ENCODE measurements at regions not wholly inside any gene's neighbourhood (a gene's known extent, or its start where the extent isn't known, plus 50 kb on each side); places are given as distances from the start of the nearest gene placed in this dataset.

DNA sequence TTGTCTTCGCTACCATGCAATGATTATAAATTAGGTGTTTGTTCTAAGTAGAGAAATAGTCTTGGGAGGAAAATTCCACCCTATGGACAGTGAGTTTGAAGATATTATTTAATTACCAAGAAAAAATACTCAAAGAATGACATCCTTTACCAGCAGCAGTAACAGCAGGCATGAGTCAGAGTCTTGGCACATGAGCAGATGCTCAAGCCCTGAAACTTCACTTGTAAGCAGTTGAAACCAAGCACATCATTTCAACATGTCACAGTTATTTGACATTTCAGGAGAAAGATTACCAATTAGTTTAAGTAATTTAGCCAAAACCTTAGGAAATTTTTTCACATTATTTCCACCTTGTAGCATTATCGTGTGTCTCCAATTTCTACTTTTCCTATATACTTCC, 99.2 kb downstream of the C12orf50 start:
- Mint-ChIP-seq H3K4me1 (ENCODE audit: low read depth) (no peaks in the 10 kb centered on the region), H3K27me3 (peaks cover 1% of the 10 kb centered on the region), H3K27ac (no peak overlapping the region), H3K36me3 (ENCODE audit: low read depth) (no peaks in the 10 kb centered on the region), H3K9me3 (no peaks in the 10 kb centered on the region), H3K4me3 (no peak overlapping the region)
- POLR2A ChIA-PET = no interaction called here
- CTCF ChIA-PET = no interaction called here
- TF ChIP-seq, protein P1, sequence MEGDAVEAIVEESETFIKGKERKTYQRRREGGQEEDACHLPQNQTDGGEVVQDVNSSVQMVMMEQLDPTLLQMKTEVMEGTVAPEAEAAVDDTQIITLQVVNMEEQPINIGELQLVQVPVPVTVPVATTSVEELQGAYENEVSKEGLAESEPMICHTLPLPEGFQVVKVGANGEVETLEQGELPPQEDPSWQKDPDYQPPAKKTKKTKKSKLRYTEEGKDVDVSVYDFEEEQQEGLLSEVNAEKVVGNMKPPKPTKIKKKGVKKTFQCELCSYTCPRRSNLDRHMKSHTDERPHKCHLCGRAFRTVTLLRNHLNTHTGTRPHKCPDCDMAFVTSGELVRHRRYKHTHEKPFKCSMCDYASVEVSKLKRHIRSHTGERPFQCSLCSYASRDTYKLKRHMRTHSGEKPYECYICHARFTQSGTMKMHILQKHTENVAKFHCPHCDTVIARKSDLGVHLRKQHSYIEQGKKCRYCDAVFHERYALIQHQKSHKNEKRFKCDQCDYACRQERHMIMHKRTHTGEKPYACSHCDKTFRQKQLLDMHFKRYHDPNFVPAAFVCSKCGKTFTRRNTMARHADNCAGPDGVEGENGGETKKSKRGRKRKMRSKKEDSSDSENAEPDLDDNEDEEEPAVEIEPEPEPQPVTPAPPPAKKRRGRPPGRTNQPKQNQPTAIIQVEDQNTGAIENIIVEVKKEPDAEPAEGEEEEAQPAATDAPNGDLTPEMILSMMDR (IDR thresholded peaks at IDR 0.05) = no peak
- intact Hi-C loops (cut with micrococcal nuclease) = no loop called here
- DNase-seq (no peak), ATAC-seq (no peak)

- intact Hi-C loops (cut with micrococcal nuclease) = no loop called here
- H3K27me3 Mint-ChIP-seq = no peaks in the 10 kb centered on the region
- H3K27ac Mint-ChIP-seq = no peak overlapping the region
- H3K4me1 Mint-ChIP-seq (ENCODE audit: low read depth) = no peaks in the 10 kb centered on the region
- no peak overlapping the region for H3K4me3 Mint-ChIP-seq
- ChIA-PET POLR2A (no interaction called here), CTCF (no interaction called here)
- H3K36me3 Mint-ChIP-seq (ENCODE audit: low read depth) = no peaks in the 10 kb centered on the region
- no peaks in the 10 kb centered on the region for H3K9me3 Mint-ChIP-seq
- TF ChIP-seq, protein P1 (IDR thresholded peaks at IDR 0.05) = no peak
- no peak for DNase-seq
- ATAC-seq = no peak
These were observed 99.9 kb downstream of the C12orf50 start for GRCh38 chr12:87929346-87929745.

GRCh38 chr12:87928031-87928430, 101.2 kb downstream of the C12orf50 start:
- ChIA-PET CTCF (no interaction called here), POLR2A (no interaction called here)
- no peaks in the 10 kb centered on the region for H3K4me1 Mint-ChIP-seq (ENCODE audit: low read depth)
- H3K36me3 Mint-ChIP-seq (ENCODE audit: low read depth) = no peaks in the 10 kb centered on the region
- TF ChIP-seq, protein P1 (IDR thresholded peaks at IDR 0.05) = no peak
- no peak overlapping the region for H3K27ac Mint-ChIP-seq
- no peaks in the 10 kb centered on the region for H3K9me3 Mint-ChIP-seq
- ATAC-seq (no peak), DNase-seq (no peak)
- H3K27me3 Mint-ChIP-seq = no peaks in the 10 kb centered on the region
- intact Hi-C loops (cut with micrococcal nuclease) = no loop called here
- no peak overlapping the region for H3K4me3 Mint-ChIP-seq

- ChIA-PET POLR2A (no interaction called here), CTCF (no interaction called here)
- intact Hi-C loops (cut with micrococcal nuclease) = no loop called here
- no peaks in the 10 kb centered on the region for H3K9me3 Mint-ChIP-seq
- H3K4me1 Mint-ChIP-seq (ENCODE audit: low read depth) = no peaks in the 10 kb centered on the region
- no peak for DNase-seq
- TF ChIP-seq, protein P1 (IDR thresholded peaks at IDR 0.05) = no peak
- H3K36me3 Mint-ChIP-seq (ENCODE audit: low read depth) = no peaks in the 10 kb centered on the region
- no peak for ATAC-seq
- no peak overlapping the region for H3K4me3 Mint-ChIP-seq
- no peak overlapping the region for H3K27ac Mint-ChIP-seq
- H3K27me3 Mint-ChIP-seq = no peaks in the 10 kb centered on the region
These were observed 104.2 kb downstream of the C12orf50 start for GRCh38 chr12:87925021-87925420.

DNA sequence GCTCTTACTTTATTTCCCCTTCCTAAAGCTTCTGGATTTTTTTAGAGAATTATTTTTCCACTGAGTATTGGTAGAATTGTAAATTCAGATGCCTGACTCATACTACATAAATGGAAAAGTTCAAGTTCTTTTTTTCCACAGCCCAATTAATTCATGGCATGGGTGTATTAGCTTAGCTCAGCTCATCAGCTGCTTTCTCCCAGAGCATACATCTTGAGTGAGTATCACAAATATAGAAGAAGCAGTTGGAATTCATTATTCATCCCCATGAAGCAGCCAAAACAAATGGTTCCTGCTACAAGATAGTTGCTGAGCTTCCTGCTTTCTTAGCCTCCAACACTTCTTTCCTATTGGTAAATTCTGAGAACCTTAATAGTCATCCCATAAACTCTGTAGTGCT, 105.1 kb downstream of the C12orf50 start:
- intact Hi-C loops (cut with micrococcal nuclease) = no loop called here
- ChIA-PET CTCF (interaction anchor here (0.7 kb wide), 1 partner anchor 31 kb away, joined by 4 read pairs; no protein-coding TSS in a partner anchor), POLR2A (no interaction called here)
- Mint-ChIP-seq H3K9me3 (no peaks in the 10 kb centered on the region), H3K4me1 (ENCODE audit: low read depth) (no peaks in the 10 kb centered on the region), H3K36me3 (ENCODE audit: low read depth) (no peaks in the 10 kb centered on the region), H3K4me3 (no peak overlapping the region), H3K27me3 (no peaks in the 10 kb centered on the region), H3K27ac (no peak overlapping the region)
- DNase-seq (no peak), ATAC-seq (no peak)
- TF ChIP-seq, protein P1 (IDR thresholded peaks at IDR 0.05) = no peak
